HEK293 (cell line): ENCODE measurements at regions not wholly inside any gene's neighbourhood (a gene's known extent, or its start where the extent isn't known, plus 50 kb on each side); places are given as distances from the start of the nearest gene placed in this dataset.
"Not testable (repeated sequence)": the region's sequence is repeated elsewhere in the genome, so short reads cannot be mapped to it uniquely, and the experiment has no call there.

Experiments used
- KLF9 ChIP-seq: fragments of 450-650 bp; formaldehyde crosslinking; IDR thresholded peaks from 2 replicates; pipeline ENCODE4 v1.5.1; 2016; ENCODE audit warnings: missing biosample characterization, missing genetic modification characterization, low read depth
- MZF1 ChIP-seq: fragments of 450-650 bp; formaldehyde crosslinking; IDR thresholded peaks from 2 replicates; pipeline ENCODE4 v1.5.1; 2017; ENCODE audit warnings: missing biosample characterization, missing genetic modification characterization, borderline replicate concordance
- PRDM4 ChIP-seq: fragments of 450-650 bp; formaldehyde crosslinking; IDR thresholded peaks from 2 replicates; pipeline ENCODE4 v1.5.1; 2017; ENCODE audit warnings: missing biosample characterization, missing genetic modification characterization
- REPIN1 ChIP-seq: fragments of 450-650 bp; formaldehyde crosslinking; IDR thresholded peaks from 2 replicates; pipeline ENCODE4 v1.5.1; 2017; ENCODE audit warnings: missing biosample characterization, missing genetic modification characterization, low read depth
- ZBTB17 ChIP-seq: fragments of 450-650 bp; formaldehyde crosslinking; IDR thresholded peaks from 2 replicates; pipeline ENCODE4 v1.5.1; 2016; ENCODE audit warnings: missing biosample characterization, missing genetic modification characterization
- ZNF132 ChIP-seq: fragments of 450-650 bp; formaldehyde crosslinking; IDR thresholded peaks from 2 replicates; pipeline ENCODE4 v1.5.1; 2017; ENCODE audit warnings: missing biosample characterization, missing genetic modification characterization, borderline replicate concordance
- ZNF174 ChIP-seq: fragments of 450-650 bp; formaldehyde crosslinking; IDR thresholded peaks from 2 replicates; pipeline ENCODE4 v1.5.0; 2017; ENCODE audit warnings: missing biosample characterization, mild to moderate bottlenecking, missing genetic modification characterization
- ZNF23 ChIP-seq: fragments of 450-650 bp; formaldehyde crosslinking; IDR thresholded peaks from 2 replicates; pipeline ENCODE4 v1.5.1; 2016; ENCODE audit warnings: missing biosample characterization, missing genetic modification characterization, borderline replicate concordance
- ZNF521 ChIP-seq: fragments of 450-650 bp; formaldehyde crosslinking; IDR thresholded peaks from 2 replicates; pipeline ENCODE4 v1.5.1; 2017; ENCODE audit warnings: missing biosample characterization, mild to moderate bottlenecking, missing genetic modification characterization
- ZNF639 ChIP-seq: fragments of 450-650 bp; formaldehyde crosslinking; IDR thresholded peaks from 2 replicates; pipeline ENCODE4 v1.5.1; 2016; ENCODE audit warnings: missing biosample characterization, missing genetic modification characterization
- TF ChIP-seq, protein P1 (sequence below): fragments of 450-650 bp; formaldehyde crosslinking; IDR thresholded peaks from 2 replicates; pipeline ENCODE4 v1.5.1; 2016; ENCODE audit warnings: missing biosample characterization, missing genetic modification characterization

DNA sequence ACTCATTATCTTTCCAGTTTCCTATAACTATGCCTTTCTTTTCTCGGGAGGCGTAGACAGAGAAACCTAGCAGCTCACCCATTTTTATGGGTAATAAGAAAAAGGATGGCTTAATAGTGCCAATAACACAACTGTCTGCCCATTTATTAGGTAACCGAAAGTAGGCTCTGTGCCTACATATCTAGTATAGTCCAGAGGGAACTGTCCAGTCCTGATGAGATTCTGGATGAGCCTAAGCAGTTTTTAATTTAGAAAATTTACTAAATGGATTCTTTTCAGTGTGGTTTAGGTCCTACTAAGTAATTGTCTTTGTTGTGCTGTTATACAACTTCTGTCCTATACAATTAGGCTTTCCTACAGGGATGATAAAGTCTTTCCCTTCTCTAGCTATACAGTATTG is 157.6 kb downstream of the UNC93B1 start:
- TF ChIP-seq ZNF639 (tag by site-specific recombination); REPIN1 (tag by site-specific recombination); ZNF132 (tag by site-specific recombination); ZNF174 (tag by site-specific recombination); ZNF521 (tag by site-specific recombination); ZBTB17; ZNF23 (tag by site-specific recombination); KLF9; PRDM4 (tag by site-specific recombination); MZF1 (tag by site-specific recombination): not testable (repeated sequence)
- TF ChIP-seq, protein P1, sequence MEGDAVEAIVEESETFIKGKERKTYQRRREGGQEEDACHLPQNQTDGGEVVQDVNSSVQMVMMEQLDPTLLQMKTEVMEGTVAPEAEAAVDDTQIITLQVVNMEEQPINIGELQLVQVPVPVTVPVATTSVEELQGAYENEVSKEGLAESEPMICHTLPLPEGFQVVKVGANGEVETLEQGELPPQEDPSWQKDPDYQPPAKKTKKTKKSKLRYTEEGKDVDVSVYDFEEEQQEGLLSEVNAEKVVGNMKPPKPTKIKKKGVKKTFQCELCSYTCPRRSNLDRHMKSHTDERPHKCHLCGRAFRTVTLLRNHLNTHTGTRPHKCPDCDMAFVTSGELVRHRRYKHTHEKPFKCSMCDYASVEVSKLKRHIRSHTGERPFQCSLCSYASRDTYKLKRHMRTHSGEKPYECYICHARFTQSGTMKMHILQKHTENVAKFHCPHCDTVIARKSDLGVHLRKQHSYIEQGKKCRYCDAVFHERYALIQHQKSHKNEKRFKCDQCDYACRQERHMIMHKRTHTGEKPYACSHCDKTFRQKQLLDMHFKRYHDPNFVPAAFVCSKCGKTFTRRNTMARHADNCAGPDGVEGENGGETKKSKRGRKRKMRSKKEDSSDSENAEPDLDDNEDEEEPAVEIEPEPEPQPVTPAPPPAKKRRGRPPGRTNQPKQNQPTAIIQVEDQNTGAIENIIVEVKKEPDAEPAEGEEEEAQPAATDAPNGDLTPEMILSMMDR (tag by site-specific recombination): not testable (repeated sequence)
